ENCODE measurements at regions not wholly inside any gene's neighbourhood (a gene's known extent, or its start where the extent isn't known, plus 50 kb on each side); places are given as distances from the start of the nearest gene placed in this dataset.
"Not testable (repeated sequence)": the region's sequence is repeated elsewhere in the genome, so short reads cannot be mapped to it uniquely, and the experiment has no call there.

GRCh38 chr6:165008971-165009370 lies 300.4 kb downstream of the C6orf118 start:
- no peak for DNase-seq (ENCODE audit: low spot score)

GRCh38 chr6:165002866-165003265 lies 306.5 kb downstream of the C6orf118 start:
- no peak for DNase-seq (ENCODE audit: low spot score)

- DNase-seq (ENCODE audit: low spot score): no peak
Measured at GRCh38 chr6:165002358-165002757, 307.0 kb downstream of the C6orf118 start.

- no peak for DNase-seq (ENCODE audit: low spot score)
Measured at GRCh38 chr6:165001502-165002157, 307.8 kb downstream of the C6orf118 start.

- no peak for DNase-seq (ENCODE audit: low spot score)
Measured at GRCh38 chr6:164998297-164998696, 311.1 kb downstream of the C6orf118 start.

- no peak for DNase-seq (ENCODE audit: low spot score)
Measured at GRCh38 chr6:164996838-164997237, 312.6 kb downstream of the C6orf118 start.

- no peak for DNase-seq (ENCODE audit: low spot score)
Measured at GRCh38 chr6:164991573-164991972, 317.8 kb downstream of the C6orf118 start.

- DNase-seq (ENCODE audit: low spot score): no peak
Measured at GRCh38 chr6:164990901-164991300, 318.5 kb downstream of the C6orf118 start.

GRCh38 chr6:164982389-164982788 lies 327.0 kb downstream of the C6orf118 start:
- no peak for DNase-seq (ENCODE audit: low spot score)

- DNase-seq (ENCODE audit: low spot score): no peak
Measured at GRCh38 chr6:164967102-164967501, 342.3 kb downstream of the C6orf118 start.

- DNase-seq (ENCODE audit: low spot score): no peak
Measured at GRCh38 chr6:164962805-164963204, 346.6 kb downstream of the C6orf118 start.

- no peak for DNase-seq (ENCODE audit: low spot score)
Measured at GRCh38 chr6:164947164-164947563, 362.2 kb downstream of the C6orf118 start.

- no peak for DNase-seq (ENCODE audit: low spot score)
Measured at GRCh38 chr6:164942271-164942670, 367.1 kb downstream of the C6orf118 start.

GRCh38 chr6:164933238-164933794 lies 376.1 kb downstream of the C6orf118 start:
- not testable (repeated sequence) for DNase-seq (ENCODE audit: low spot score)

- DNase-seq (ENCODE audit: low spot score): no peak
Measured at GRCh38 chr6:164929408-164929977, 379.9 kb downstream of the C6orf118 start.

GRCh38 chr6:164928728-164929407 lies 380.5 kb downstream of the C6orf118 start:
- DNase-seq (ENCODE audit: low spot score): no peak

- no peak for DNase-seq (ENCODE audit: low spot score)
Measured at GRCh38 chr6:164928057-164928727, 381.2 kb downstream of the C6orf118 start.

GRCh38 chr6:164927288-164928056 lies 381.9 kb downstream of the C6orf118 start:
- DNase-seq (ENCODE audit: low spot score): peak; percentile 59

GRCh38 chr6:164926686-164927085 lies 382.7 kb downstream of the C6orf118 start:
- peak; percentile 11 for DNase-seq (ENCODE audit: low spot score)

- DNase-seq (ENCODE audit: low spot score): no peak
Measured at GRCh38 chr6:164925681-164926530, 383.5 kb downstream of the C6orf118 start.

Measured in umbilical cord (tissue), 1 donor.